ENCODE measurements at regions not wholly inside any gene's neighbourhood (a gene's known extent, or its start where the extent isn't known, plus 50 kb on each side); places are given as distances from the start of the nearest gene placed in this dataset.
"Not testable (repeated sequence)": the region's sequence is repeated elsewhere in the genome, so short reads cannot be mapped to it uniquely, and the experiment has no call there.

- no peak for FAIRE-seq
Observed at GRCh38 chr5:172525307-172525995, 71.1 kb upstream of the SH3PXD2B start.

GRCh38 chr5:172524573-172525021, 70.3 kb upstream of the SH3PXD2B start:
- FAIRE-seq, result no peak

- FAIRE-seq, result no peak
Observed at GRCh38 chr5:172523146-172523745, 68.9 kb upstream of the SH3PXD2B start.

GRCh38 chr5:172521338-172521932, 67.1 kb upstream of the SH3PXD2B start:
- no peak for FAIRE-seq

GRCh38 chr5:172511952-172512351, 57.6 kb upstream of the SH3PXD2B start:
- no peak for FAIRE-seq

GRCh38 chr5:172509405-172509781, 55.1 kb upstream of the SH3PXD2B start:
- no peak for FAIRE-seq

GRCh38 chr5:172508471-172509404, 54.4 kb upstream of the SH3PXD2B start:
- FAIRE-seq, result no peak

- FAIRE-seq, result not testable (repeated sequence)
Observed at GRCh38 chr5:172507485-172507884, 53.2 kb upstream of the SH3PXD2B start.

GRCh38 chr5:172506921-172507320, 52.6 kb upstream of the SH3PXD2B start:
- FAIRE-seq, result no peak

GRCh38 chr5:172506251-172506650, 51.9 kb upstream of the SH3PXD2B start:
- FAIRE-seq, result no peak

- no peak for FAIRE-seq
Observed at GRCh38 chr5:172505845-172506244, 51.5 kb upstream of the SH3PXD2B start.

- FAIRE-seq, result no peak
Observed at GRCh38 chr5:172505403-172505759, 51.1 kb upstream of the SH3PXD2B start.

GRCh38 chr5:172504701-172505402, 50.5 kb upstream of the SH3PXD2B start:
- FAIRE-seq, result no peak

- no peak for FAIRE-seq
Observed at GRCh38 chr5:172503925-172504700, 49.8 kb upstream of the SH3PXD2B start.
